Thoracic aorta (tissue), 2 donors: ENCODE measurements at regions not wholly inside any gene's neighbourhood (a gene's known extent, or its start where the extent isn't known, plus 50 kb on each side); places are given as distances from the start of the nearest gene placed in this dataset.

Source experiments
- ATAC-seq: fragments of 150-250 bp; one replicate; pipeline ENCODE4 v1.8.0; 2017; ENCODE audit warnings: low read depth; ENCODE audit not compliant: insufficient number of reproducible peaks, low FRiP score
- DNase-seq: peaks from one replicate; pipeline ENCODE4 v3.0.0-alpha.2; 2020; ENCODE audit warnings: low spot score
- H3K27ac ChIP-seq, 2 donors: fragments of 200-600 bp; sonication (generic); 1 replicate in 1 of 2; 2 replicates in 1 of 2; pipeline ENCODE4 v1.5.1; 2016; ENCODE audit warnings: mild to moderate bottlenecking in 2 of 2, moderate library complexity in 2 of 2
- H3K27me3 ChIP-seq: fragments of 200-600 bp; sonication (generic); replicated peaks from 2 replicates; pipeline ENCODE4 v1.6.0; 2016; ENCODE audit warnings: mild to moderate bottlenecking; ENCODE audit not compliant: insufficient read depth
- H3K36me3 ChIP-seq: fragments of 200-600 bp; sonication (generic); one replicate; pipeline ENCODE4 v1.5.1; 2016
- H3K4me1 ChIP-seq, 2 donors: fragments of 200-600 bp; sonication (generic); 1 replicate in 1 of 2; 2 replicates in 1 of 2; pipeline versions ENCODE4 v1.5.1 to v1.6.0; 2016; ENCODE audit warnings: low read depth in 2 of 2, mild to moderate bottlenecking in 1 of 2; ENCODE audit not compliant: control insufficient read depth in 1 of 2
- H3K4me3 ChIP-seq: fragments of 200-600 bp; sonication (generic); 2 replicates; pipeline ENCODE4 v1.5.1; 2016; ENCODE audit warnings: mild to moderate bottlenecking
- H3K9me3 ChIP-seq: fragments of 200-600 bp; sonication (generic); 2 replicates; pipeline ENCODE4 v1.5.1; 2016
- TF ChIP-seq, protein P1 (sequence below): fragments of 200-600 bp; sonication (generic); IDR thresholded peaks from one replicate; pipeline ENCODE4 v1.5.1; 2019; ENCODE audit warnings: antibody characterized with exemption

DNA sequence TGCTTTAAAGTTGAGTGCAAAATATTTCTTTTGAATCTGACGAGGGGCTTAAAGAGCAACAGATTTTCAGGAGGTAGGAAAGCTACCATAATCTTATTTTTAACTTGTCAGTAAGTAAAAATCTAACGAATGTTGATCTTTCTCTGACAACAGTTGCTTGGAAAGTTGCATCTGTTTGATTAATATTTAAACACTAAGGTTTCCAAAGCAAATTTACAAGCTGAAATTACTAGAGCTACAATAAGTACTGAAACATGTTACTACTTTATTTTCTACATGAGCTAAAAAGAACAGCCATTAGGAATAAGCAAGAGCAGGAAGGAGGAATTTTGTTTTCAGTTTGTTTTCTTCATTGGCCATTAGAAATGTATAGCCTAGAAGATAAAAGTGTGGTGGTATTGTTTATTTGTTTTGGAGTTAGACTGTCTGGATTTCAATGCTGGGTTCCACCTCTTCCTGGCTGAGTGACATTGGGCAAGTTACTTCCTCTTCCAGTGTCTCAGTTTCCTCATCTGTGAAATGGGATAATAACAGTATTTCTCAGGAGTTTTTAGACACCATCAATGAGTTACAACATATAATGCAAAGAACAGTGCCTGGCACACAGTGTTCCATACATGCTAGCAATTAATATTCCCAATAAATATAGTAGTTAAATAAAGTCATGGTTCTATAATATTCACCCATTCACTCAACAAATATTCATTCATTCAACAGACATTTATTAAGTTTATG is 87.9 kb upstream of the FLRT2 start:
- peak overlapping the region in 1 of 2 donors; percentile 5 for H3K27ac ChIP-seq
- TF ChIP-seq, protein P1, sequence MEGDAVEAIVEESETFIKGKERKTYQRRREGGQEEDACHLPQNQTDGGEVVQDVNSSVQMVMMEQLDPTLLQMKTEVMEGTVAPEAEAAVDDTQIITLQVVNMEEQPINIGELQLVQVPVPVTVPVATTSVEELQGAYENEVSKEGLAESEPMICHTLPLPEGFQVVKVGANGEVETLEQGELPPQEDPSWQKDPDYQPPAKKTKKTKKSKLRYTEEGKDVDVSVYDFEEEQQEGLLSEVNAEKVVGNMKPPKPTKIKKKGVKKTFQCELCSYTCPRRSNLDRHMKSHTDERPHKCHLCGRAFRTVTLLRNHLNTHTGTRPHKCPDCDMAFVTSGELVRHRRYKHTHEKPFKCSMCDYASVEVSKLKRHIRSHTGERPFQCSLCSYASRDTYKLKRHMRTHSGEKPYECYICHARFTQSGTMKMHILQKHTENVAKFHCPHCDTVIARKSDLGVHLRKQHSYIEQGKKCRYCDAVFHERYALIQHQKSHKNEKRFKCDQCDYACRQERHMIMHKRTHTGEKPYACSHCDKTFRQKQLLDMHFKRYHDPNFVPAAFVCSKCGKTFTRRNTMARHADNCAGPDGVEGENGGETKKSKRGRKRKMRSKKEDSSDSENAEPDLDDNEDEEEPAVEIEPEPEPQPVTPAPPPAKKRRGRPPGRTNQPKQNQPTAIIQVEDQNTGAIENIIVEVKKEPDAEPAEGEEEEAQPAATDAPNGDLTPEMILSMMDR: no peak
- no peak overlapping the region for H3K4me3 ChIP-seq
- ATAC-seq (no peak), DNase-seq (no peak)
- H3K27me3 ChIP-seq: no peaks in the 10 kb centered on the region
- no peaks in the 10 kb centered on the region for H3K9me3 ChIP-seq
- H3K4me1 ChIP-seq: peaks cover 11 to 19% of the 10 kb centered on the region in 2 donors
- H3K36me3 ChIP-seq: no peaks in the 10 kb centered on the region

DNA sequence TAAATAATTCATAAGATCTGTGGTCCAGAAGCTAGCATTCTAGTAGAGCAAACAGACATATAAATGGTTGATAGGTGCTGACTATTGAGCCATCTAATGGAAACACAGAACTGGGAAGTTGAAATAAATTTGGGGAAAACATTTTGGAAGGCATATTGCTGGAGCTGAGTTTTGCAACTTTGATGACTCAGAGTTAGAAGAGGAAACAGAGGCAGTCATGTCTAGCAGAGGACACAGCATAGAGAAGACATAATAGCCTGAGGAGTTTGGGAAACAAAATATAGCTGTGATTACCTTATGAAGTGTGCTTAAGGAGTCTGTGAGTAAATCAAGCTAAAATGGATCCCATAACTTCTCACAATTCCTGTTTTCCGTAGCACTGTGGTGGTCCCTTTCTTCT is 86.9 kb upstream of the FLRT2 start:
- Histone ChIP-seq H3K36me3 (no peaks in the 10 kb centered on the region), H3K9me3 (no peaks in the 10 kb centered on the region), H3K4me1 (peaks cover 11 to 19% of the 10 kb centered on the region in 2 donors), H3K4me3 (no peak overlapping the region), H3K27ac (no peak overlapping the region), H3K27me3 (no peaks in the 10 kb centered on the region)
- DNase-seq (no peak), ATAC-seq (no peak)
- TF ChIP-seq, protein P1: no peak

DNA sequence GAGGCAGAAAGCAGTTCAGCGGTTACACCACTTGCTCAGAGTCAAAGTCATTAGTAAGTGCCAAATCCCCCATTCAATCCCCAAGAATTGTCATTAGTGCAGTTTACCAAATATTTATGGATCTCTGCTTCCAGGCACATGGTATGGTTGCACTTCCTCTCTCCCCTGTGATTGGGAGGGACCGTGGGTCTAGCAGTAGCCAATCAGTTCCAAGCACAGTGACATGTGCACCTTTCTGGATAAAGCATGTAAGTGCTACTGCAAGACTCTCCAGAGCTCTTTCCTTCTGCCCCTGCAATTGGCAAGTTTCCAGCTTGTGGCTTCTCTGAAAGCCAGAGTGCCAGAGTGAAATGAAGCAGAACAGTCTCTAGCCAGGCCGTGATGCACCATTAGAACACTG is 85.3 kb upstream of the FLRT2 start:
- Histone ChIP-seq H3K4me1 (peaks cover 10 to 19% of the 10 kb centered on the region in 2 donors), H3K36me3 (no peaks in the 10 kb centered on the region), H3K27ac (no peak overlapping the region), H3K9me3 (no peaks in the 10 kb centered on the region), H3K27me3 (no peaks in the 10 kb centered on the region), H3K4me3 (no peak overlapping the region)
- no peak for DNase-seq
- TF ChIP-seq, protein P1: no peak
- ATAC-seq: no peak

DNA sequence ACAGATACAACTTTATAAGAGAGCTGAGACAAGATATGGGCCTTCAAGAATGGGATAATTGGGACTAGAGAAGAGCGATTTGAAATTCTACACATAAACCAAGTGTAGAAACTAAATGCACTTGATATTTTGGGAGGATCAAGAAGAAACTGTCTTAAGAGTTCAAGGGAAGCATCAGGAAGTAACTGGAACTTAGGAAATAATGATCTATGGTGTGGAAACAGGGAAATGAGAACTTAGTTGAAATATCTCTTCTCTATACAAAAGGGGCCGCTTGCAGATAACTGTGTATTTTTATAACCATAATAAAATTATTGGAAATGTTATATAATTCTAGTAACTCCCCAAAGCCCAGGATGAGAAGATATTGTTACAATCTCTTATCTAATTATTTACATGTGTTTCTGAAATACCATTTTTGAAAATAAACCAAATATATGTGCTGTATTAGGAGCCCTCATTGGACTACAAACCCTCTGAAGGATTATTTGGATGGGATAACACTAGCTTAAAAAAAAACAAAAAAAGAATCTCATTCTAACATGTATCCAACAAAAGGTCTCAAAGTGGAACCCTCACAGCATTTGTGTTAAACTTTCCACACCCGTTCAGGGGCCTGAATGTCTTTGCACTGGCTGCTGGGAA is 84.7 kb upstream of the FLRT2 start:
- H3K27ac ChIP-seq: no peak overlapping the region
- TF ChIP-seq, protein P1: no peak
- H3K27me3 ChIP-seq: no peaks in the 10 kb centered on the region
- no peaks in the 10 kb centered on the region for H3K9me3 ChIP-seq
- no peak for DNase-seq
- no peak overlapping the region for H3K4me3 ChIP-seq
- no peaks in the 10 kb centered on the region for H3K36me3 ChIP-seq
- H3K4me1 ChIP-seq: peaks cover 3 to 16% of the 10 kb centered on the region in 2 donors
- no peak for ATAC-seq

DNA sequence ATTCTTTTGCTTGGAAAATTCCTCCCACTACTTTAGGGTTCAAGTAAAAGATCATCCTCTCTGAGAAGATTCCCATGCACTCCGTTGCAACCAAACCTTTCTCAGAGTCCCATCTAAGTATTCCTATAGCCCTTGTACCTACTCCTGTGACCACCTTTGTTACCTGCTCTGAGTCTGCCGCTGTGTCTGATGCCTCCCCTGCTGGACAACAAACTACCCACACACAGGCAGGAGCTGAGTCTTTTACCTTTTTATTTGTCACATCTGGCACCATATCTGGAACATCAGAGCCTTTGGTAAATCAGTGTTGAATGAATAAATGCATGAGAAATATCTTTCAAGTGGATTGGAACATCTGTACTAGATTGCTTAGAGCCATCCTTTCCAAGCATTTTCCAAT is 82.1 kb upstream of the FLRT2 start:
- H3K27me3 ChIP-seq: no peaks in the 10 kb centered on the region
- H3K4me3 ChIP-seq: no peak overlapping the region
- no peaks in the 10 kb centered on the region for H3K9me3 ChIP-seq
- H3K36me3 ChIP-seq: no peaks in the 10 kb centered on the region
- TF ChIP-seq, protein P1: no peak
- no peak overlapping the region for H3K27ac ChIP-seq
- ATAC-seq (no peak), DNase-seq (no peak)
- H3K4me1 ChIP-seq: peaks cover 0 to 5% of the 10 kb centered on the region in 2 donors
